ENCODE measurements at regions not wholly inside any gene's neighbourhood (a gene's known extent, or its start where the extent isn't known, plus 50 kb on each side); places are given as distances from the start of the nearest gene placed in this dataset.
A peak's percentile ranks its signal among the peaks of the same experiment; 100 is the strongest.

- in situ Hi-C loops (cut with MboI), result no loop called here
- Histone ChIP-seq H3K9ac (no peak overlapping the region), H3K27ac (no peak overlapping the region), H4K20me1 (ENCODE audit: insufficient read depth) (no peaks in the 10 kb centered on the region), H3K36me3 (ENCODE audit: low read depth) (no peaks in the 10 kb centered on the region), H3K79me2 (ENCODE audit: insufficient read depth) (no peaks in the 10 kb centered on the region), H3K9me3 (ENCODE audit: low read depth) (no peaks in the 10 kb centered on the region), H3K27me3 (replicated peaks; ENCODE audit: insufficient read depth) (no peaks in the 10 kb centered on the region), H3F3A (ENCODE audit: insufficient read depth) (peaks cover 10% of the 10 kb centered on the region), H3K4me2 (ENCODE audit: unreplicated experiment) (no peak overlapping the region), H2AFZ (no peak overlapping the region), H3K4me1 (ENCODE audit: insufficient read depth) (peaks cover 27% of the 10 kb centered on the region), H3K4me3 (no peak overlapping the region), H3K9me2 (ENCODE audit: insufficient read depth) (no peaks in the 10 kb centered on the region)
- 38 to 58% methylated on average over 1 of the region's 1 CpG for WGBS, 2 experiments (ENCODE audit: low coverage in 1 of 2, low lambda C conversion rate in 2 of 2, missing lambda C conversion rate in 2 of 2)
- peak; percentile 18 for DNase-seq
- no peak for TF ChIP-seq EZH2phosphoT487 (IDR thresholded peaks at IDR 0.05; ENCODE audit: insufficient read depth, low read depth)
- TF ChIP-seq EZH2 (IDR thresholded peaks at IDR 0.05; ENCODE audit: insufficient read depth, poor library complexity, severe bottlenecking), result no peak
Measured at GRCh38 chr3:31065765-31066164, 171.3 kb upstream of the GADL1 start.

GRCh38 chr3:31067004-31067403 is 172.5 kb upstream of the GADL1 start:
- in situ Hi-C loops (cut with MboI), result no loop called here
- Histone ChIP-seq H3K9me2 (ENCODE audit: insufficient read depth) (no peaks in the 10 kb centered on the region), H3K36me3 (ENCODE audit: low read depth) (no peaks in the 10 kb centered on the region), H3K27ac (peak overlapping the region; percentile 38), H3K27me3 (replicated peaks; ENCODE audit: insufficient read depth) (no peaks in the 10 kb centered on the region), H3K79me2 (ENCODE audit: insufficient read depth) (no peaks in the 10 kb centered on the region), H3K9ac (0 out of 2 replicates have a peak overlapping the region, but pooled peaks have one; percentile 4), H4K20me1 (ENCODE audit: insufficient read depth) (no peaks in the 10 kb centered on the region), H3K4me3 (no peak overlapping the region), H3K4me2 (ENCODE audit: unreplicated experiment) (peak overlapping the region; percentile 54), H3F3A (ENCODE audit: insufficient read depth) (peaks cover 10% of the 10 kb centered on the region), H3K9me3 (ENCODE audit: low read depth) (no peaks in the 10 kb centered on the region), H3K4me1 (ENCODE audit: insufficient read depth) (peaks cover 27% of the 10 kb centered on the region), H2AFZ (no peak overlapping the region)
- DNase-seq, result peak; percentile 98
- WGBS, 2 experiments (ENCODE audit: low coverage in 1 of 2, low lambda C conversion rate in 2 of 2, missing lambda C conversion rate in 2 of 2), result 1 to 7% methylated on average over 5 of the region's 5 CpGs
- TF ChIP-seq EZH2phosphoT487 (IDR thresholded peaks at IDR 0.05; ENCODE audit: insufficient read depth, low read depth) (no peak), EZH2 (IDR thresholded peaks at IDR 0.05; ENCODE audit: insufficient read depth, poor library complexity, severe bottlenecking) (no peak)

GRCh38 chr3:31075471-31075870 is 181.0 kb upstream of the GADL1 start:
- no peak for DNase-seq
- peaks cover 32% of the 10 kb centered on the region for H3F3A ChIP-seq (ENCODE audit: insufficient read depth)
- H3K9me2 ChIP-seq (ENCODE audit: insufficient read depth), result no peaks in the 10 kb centered on the region
- 97 to 100% methylated on average over 2 of the region's 2 CpGs for WGBS, 2 experiments (ENCODE audit: low coverage in 1 of 2, low lambda C conversion rate in 2 of 2, missing lambda C conversion rate in 2 of 2)
- no peaks in the 10 kb centered on the region for H3K27me3 ChIP-seq (replicated peaks; ENCODE audit: insufficient read depth)
- no peak overlapping the region for H2AFZ ChIP-seq
- in situ Hi-C loops (cut with MboI), result no loop called here
- TF ChIP-seq EZH2 (IDR thresholded peaks at IDR 0.05; ENCODE audit: insufficient read depth, poor library complexity, severe bottlenecking) (no peak), EZH2phosphoT487 (IDR thresholded peaks at IDR 0.05; ENCODE audit: insufficient read depth, low read depth) (no peak)
- H3K79me2 ChIP-seq (ENCODE audit: insufficient read depth), result no peaks in the 10 kb centered on the region
- no peak overlapping the region for H3K9ac ChIP-seq
- no peak overlapping the region for H3K4me3 ChIP-seq
- no peaks in the 10 kb centered on the region for H3K36me3 ChIP-seq (ENCODE audit: low read depth)
- no peaks in the 10 kb centered on the region for H4K20me1 ChIP-seq (ENCODE audit: insufficient read depth)
- H3K9me3 ChIP-seq (ENCODE audit: low read depth), result no peaks in the 10 kb centered on the region
- H3K4me1 ChIP-seq (ENCODE audit: insufficient read depth), result peaks cover 38% of the 10 kb centered on the region
- H3K27ac ChIP-seq, result no peak overlapping the region
- no peak overlapping the region for H3K4me2 ChIP-seq (ENCODE audit: unreplicated experiment)

- no peak overlapping the region for H3K27ac ChIP-seq
- H3K36me3 ChIP-seq (ENCODE audit: low read depth), result no peaks in the 10 kb centered on the region
- H3K9ac ChIP-seq, result no peak overlapping the region
- peaks cover 38% of the 10 kb centered on the region for H3K4me1 ChIP-seq (ENCODE audit: insufficient read depth)
- no peaks in the 10 kb centered on the region for H3K79me2 ChIP-seq (ENCODE audit: insufficient read depth)
- WGBS, 2 experiments (ENCODE audit: low coverage in 1 of 2, low lambda C conversion rate in 2 of 2, missing lambda C conversion rate in 2 of 2), result 85 to 93% methylated on average over 6 of the region's 6 CpGs
- TF ChIP-seq EZH2 (IDR thresholded peaks at IDR 0.05; ENCODE audit: insufficient read depth, poor library complexity, severe bottlenecking) (no peak), EZH2phosphoT487 (IDR thresholded peaks at IDR 0.05; ENCODE audit: insufficient read depth, low read depth) (no peak)
- H3K27me3 ChIP-seq (replicated peaks; ENCODE audit: insufficient read depth), result no peaks in the 10 kb centered on the region
- no peak overlapping the region for H2AFZ ChIP-seq
- no peak for DNase-seq
- H3F3A ChIP-seq (ENCODE audit: insufficient read depth), result peaks cover 32% of the 10 kb centered on the region
- H3K9me2 ChIP-seq (ENCODE audit: insufficient read depth), result no peaks in the 10 kb centered on the region
- in situ Hi-C loops (cut with MboI), result no loop called here
- no peak overlapping the region for H3K4me2 ChIP-seq (ENCODE audit: unreplicated experiment)
- H3K9me3 ChIP-seq (ENCODE audit: low read depth), result no peaks in the 10 kb centered on the region
- no peak overlapping the region for H3K4me3 ChIP-seq
- no peaks in the 10 kb centered on the region for H4K20me1 ChIP-seq (ENCODE audit: insufficient read depth)
Measured at GRCh38 chr3:31075876-31076275, 181.4 kb upstream of the GADL1 start.

All from GM23248 (cell line).